Mesenchymal stem cell (in vitro differentiated cells and primary cell): ENCODE measurements at regions not wholly inside any gene's neighbourhood (a gene's known extent, or its start where the extent isn't known, plus 50 kb on each side); places are given as distances from the start of the nearest gene placed in this dataset.
A peak's percentile ranks its signal among the peaks of the same experiment; 100 is the strongest.

Source experiments
- DNase-seq: peaks from one replicate; pipeline ENCODE4 v3.0.0-alpha.2; 2013
- H2AFZ ChIP-seq: one replicate; pipeline ENCODE4 v1.6.1; 2013; ENCODE audit warnings: low read depth, mild to moderate bottlenecking, control low read depth, inconsistent platforms, low read length, moderate library complexity
- H2AK5ac ChIP-seq: 2 replicates; pipeline ENCODE4 v1.6.1; 2013; ENCODE audit warnings: low read length, moderate library complexity, mild to moderate bottlenecking, inconsistent platforms; ENCODE audit not compliant: severe bottlenecking
- H2BK120ac ChIP-seq: one replicate; pipeline ENCODE4 v1.6.1; 2013; ENCODE audit warnings: low read depth, mild to moderate bottlenecking, inconsistent platforms, low read length, moderate library complexity
- H2BK12ac ChIP-seq, 2 experiments: one replicate each; pipeline ENCODE4 v1.6.1; 2013; ENCODE audit warnings: inconsistent platforms in 2 of 2, low read length in 2 of 2, mild to moderate bottlenecking in 2 of 2, moderate library complexity in 2 of 2, control low read depth in 1 of 2
- H2BK15ac ChIP-seq: one replicate; pipeline ENCODE4 v1.6.1; 2013; ENCODE audit warnings: mild to moderate bottlenecking, low read depth, inconsistent platforms; ENCODE audit not compliant: poor library complexity, severe bottlenecking
- H2BK5ac ChIP-seq: 2 replicates; pipeline ENCODE4 v1.6.1; 2013; ENCODE audit warnings: low read depth, mild to moderate bottlenecking, low read length, control low read depth, inconsistent platforms; ENCODE audit not compliant: poor library complexity, severe bottlenecking
- H3K14ac ChIP-seq, 2 experiments: one replicate each; pipeline ENCODE4 v1.6.1; 2013; ENCODE audit warnings: inconsistent platforms in 2 of 2, low read length in 2 of 2, control low read depth in 1 of 2, mild to moderate bottlenecking in 1 of 2, moderate library complexity in 1 of 2
- H3K18ac ChIP-seq, 2 experiments: one replicate each; pipeline ENCODE4 v1.6.1; 2013; ENCODE audit warnings: inconsistent platforms in 2 of 2, low read length in 2 of 2, control low read depth in 1 of 2, low read depth in 1 of 2, mild to moderate bottlenecking in 1 of 2
- H3K23ac ChIP-seq, 2 experiments: one replicate each; pipeline ENCODE4 v1.6.1; 2013; ENCODE audit warnings: inconsistent platforms in 2 of 2, low read length in 2 of 2, mild to moderate bottlenecking in 2 of 2, moderate library complexity in 2 of 2, control low read depth in 1 of 2
- H3K27ac ChIP-seq: 2 replicates; pipeline ENCODE4 v1.5.1; 2013; ENCODE audit warnings: mild to moderate bottlenecking, moderate library complexity, low read length, control low read depth, inconsistent platforms; ENCODE audit not compliant: poor library complexity, severe bottlenecking
- H3K27me3 ChIP-seq, 2 experiments: 2 replicates each; pipeline versions ENCODE4 v1.6.1 to v1.7.0; 2013; ENCODE audit warnings: low read length in 2 of 2, mild to moderate bottlenecking in 2 of 2, moderate library complexity in 2 of 2, control low read depth in 1 of 2, inconsistent platforms in 1 of 2; ENCODE audit not compliant: control insufficient read depth in 1 of 2, insufficient read depth in 1 of 2
- H3K36me3 ChIP-seq, 2 experiments: 2 replicates each; pipeline versions ENCODE4 v1.6.1 to v1.7.0; 2013; ENCODE audit warnings: low read length in 2 of 2, control low read depth in 1 of 2, inconsistent platforms in 1 of 2, low read depth in 1 of 2, mild to moderate bottlenecking in 1 of 2; ENCODE audit not compliant: insufficient read depth in 2 of 2, control insufficient read depth in 1 of 2
- H3K4ac ChIP-seq, 2 experiments: one replicate each; pipeline ENCODE4 v1.6.1; 2013; ENCODE audit warnings: inconsistent platforms in 2 of 2, low read length in 2 of 2, mild to moderate bottlenecking in 2 of 2, moderate library complexity in 2 of 2, control low read depth in 1 of 2, low read depth in 1 of 2
- H3K4me1 ChIP-seq: 2 replicates; pipeline ENCODE4 v1.6.1; 2013; ENCODE audit warnings: low read depth, low read length, control low read depth; ENCODE audit not compliant: control insufficient read depth, insufficient read depth
- H3K4me2 ChIP-seq: 2 replicates; pipeline ENCODE4 v1.6.1; 2013; ENCODE audit warnings: low read length, mild to moderate bottlenecking, inconsistent platforms; ENCODE audit not compliant: poor library complexity, severe bottlenecking
- H3K4me3 ChIP-seq, 2 experiments: 2 replicates each; pipeline versions ENCODE4 v1.5.1 to v1.7.0; 2013; ENCODE audit warnings: low read length in 2 of 2, mild to moderate bottlenecking in 2 of 2, control low read depth in 1 of 2, low read depth in 1 of 2; ENCODE audit not compliant: insufficient read depth in 1 of 2
- H3K79me1 ChIP-seq: replicated peaks from 2 replicates; pipeline ENCODE4 v1.6.1; 2013; ENCODE audit warnings: mild to moderate bottlenecking, control low read depth, low read length, inconsistent platforms; ENCODE audit not compliant: poor library complexity, severe bottlenecking
- H3K9ac ChIP-seq: 2 replicates; pipeline ENCODE4 v1.7.0; 2013; ENCODE audit warnings: mild to moderate bottlenecking, low read length, moderate library complexity
- H3K9me3 ChIP-seq: 2 replicates; pipeline ENCODE4 v1.7.0; 2013; ENCODE audit warnings: mild to moderate bottlenecking, low read length; ENCODE audit not compliant: control insufficient read depth
- H4K8ac ChIP-seq: one replicate; pipeline ENCODE4 v1.6.1; 2013; ENCODE audit warnings: inconsistent platforms, mild to moderate bottlenecking, low read length, moderate library complexity
- H4K91ac ChIP-seq: one replicate; pipeline ENCODE4 v1.6.1; 2013; ENCODE audit warnings: mild to moderate bottlenecking, low read length, inconsistent platforms
- WGBS: methylation state at CpG from one replicate; pipeline ENCODE4 v1.1.7; 2013; ENCODE audit warnings: mixed read lengths; 5-methylcytosine and 5-hydroxymethylcytosine counted together

- Histone ChIP-seq H3K9ac (no peak overlapping the region), H3K18ac (no peak overlapping the region), H3K23ac (no peak overlapping the region), H2BK15ac (no peak overlapping the region), H2BK5ac (no peak overlapping the region), H3K9me3 (no peaks in the 10 kb centered on the region), H4K8ac (no peak overlapping the region), H3K14ac (no peak overlapping the region), H4K91ac (no peak overlapping the region), H3K79me1 (no peaks in the 10 kb centered on the region), H3K4me2 (no peak overlapping the region), H3K4me3 (no peak overlapping the region), H2BK12ac (no peak overlapping the region), H3K27ac (no peak overlapping the region), H2BK120ac (no peak overlapping the region), H2AFZ (no peak overlapping the region), H3K36me3 (no peaks in the 10 kb centered on the region), H3K27me3 (no peaks in the 10 kb centered on the region), H2AK5ac (no peak overlapping the region), H3K4me1 (no peaks in the 10 kb centered on the region), H3K4ac (no peak overlapping the region)
- no peak for DNase-seq
These were observed 200.5 kb downstream of the CPS1 start for GRCh38 chr2:210756855-210757254.

DNA sequence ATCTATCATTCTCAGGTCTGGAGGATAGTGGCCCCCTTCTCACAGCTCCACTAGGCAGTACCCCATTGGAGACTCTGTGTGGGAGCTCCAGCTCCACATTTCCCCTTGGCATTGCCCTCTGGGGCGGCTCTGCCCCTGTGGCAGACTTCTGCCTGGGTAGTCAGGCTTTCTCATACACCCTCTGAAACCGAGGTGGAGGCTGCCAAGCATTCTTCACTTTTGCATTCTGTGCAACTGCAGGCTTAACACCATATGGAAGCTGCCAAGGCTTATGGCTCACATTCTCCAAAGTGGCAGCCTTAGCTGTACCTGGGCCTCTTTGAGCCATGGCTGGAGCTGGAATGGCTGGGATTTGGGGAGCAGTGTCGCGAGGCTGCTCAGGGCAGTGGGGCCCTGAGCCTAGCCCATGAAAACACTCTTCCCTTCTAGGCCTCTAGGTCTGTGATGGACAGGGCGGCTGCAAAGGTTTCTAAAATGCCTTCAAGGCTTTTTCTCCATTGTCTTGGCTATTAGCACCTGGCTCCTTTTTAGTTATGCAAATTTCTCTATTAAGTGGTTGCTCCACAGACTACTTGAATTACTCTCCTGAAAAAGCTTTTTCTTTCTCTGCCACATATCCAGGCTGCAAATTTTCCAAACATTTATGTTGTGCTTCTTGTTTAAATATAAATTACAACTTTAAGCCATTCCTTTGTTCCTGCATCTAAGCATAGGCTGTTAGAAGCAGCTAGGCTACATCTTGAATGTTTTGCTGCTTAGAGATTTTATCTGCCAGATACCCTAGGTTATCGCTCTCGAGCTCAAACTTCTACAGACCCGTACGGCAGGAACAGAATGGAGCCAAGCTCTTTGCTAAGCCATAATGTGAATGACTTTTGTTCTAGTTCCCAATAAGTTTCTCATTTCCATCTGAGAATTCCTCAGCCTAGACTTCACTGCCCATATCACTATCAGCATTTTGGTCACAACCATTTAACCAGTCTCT, 206.5 kb downstream of the CPS1 start:
- Histone ChIP-seq H3K23ac (no peak overlapping the region), H3K27me3 (no peaks in the 10 kb centered on the region), H4K8ac (no peak overlapping the region), H4K91ac (peak overlapping the region; percentile 39), H2BK12ac (no peak overlapping the region), H2AK5ac (no peak overlapping the region), H3K4ac (no peak overlapping the region), H2BK120ac (no peak overlapping the region), H3K4me2 (no peak overlapping the region), H3K9me3 (peaks cover under 1% of the 10 kb centered on the region), H3K4me3 (no peak overlapping the region), H3K9ac (no peak overlapping the region), H2AFZ (no peak overlapping the region), H2BK5ac (peak overlapping the region; percentile 5), H3K18ac (no peak overlapping the region), H3K79me1 (no peaks in the 10 kb centered on the region), H3K4me1 (no peaks in the 10 kb centered on the region), H3K27ac (no peak overlapping the region), H2BK15ac (no peak overlapping the region), H3K36me3 (no peaks in the 10 kb centered on the region), H3K14ac (no peak overlapping the region)
- WGBS: 70% methylated on average over 9 of the region's 9 CpGs
- no peak for DNase-seq

GRCh38 chr2:210768329-210768910, 212.0 kb downstream of the CPS1 start:
- Histone ChIP-seq H2BK12ac (no peak overlapping the region), H3K36me3 (no peaks in the 10 kb centered on the region), H3K14ac (no peak overlapping the region), H3K4me3 (no peak overlapping the region), H4K8ac (no peak overlapping the region), H3K9me3 (peaks cover 4% of the 10 kb centered on the region), H3K9ac (no peak overlapping the region), H2BK5ac (no peak overlapping the region), H3K79me1 (no peaks in the 10 kb centered on the region), H2AFZ (no peak overlapping the region), H3K27ac (no peak overlapping the region), H3K27me3 (no peaks in the 10 kb centered on the region), H2AK5ac (no peak overlapping the region), H2BK15ac (no peak overlapping the region), H3K23ac (no peak overlapping the region), H3K18ac (no peak overlapping the region), H3K4me2 (no peak overlapping the region), H3K4ac (no peak overlapping the region), H2BK120ac (no peak overlapping the region), H3K4me1 (no peaks in the 10 kb centered on the region), H4K91ac (no peak overlapping the region)
- DNase-seq: no peak
- 86% methylated on average over 3 of the region's 5 CpGs for WGBS

DNA sequence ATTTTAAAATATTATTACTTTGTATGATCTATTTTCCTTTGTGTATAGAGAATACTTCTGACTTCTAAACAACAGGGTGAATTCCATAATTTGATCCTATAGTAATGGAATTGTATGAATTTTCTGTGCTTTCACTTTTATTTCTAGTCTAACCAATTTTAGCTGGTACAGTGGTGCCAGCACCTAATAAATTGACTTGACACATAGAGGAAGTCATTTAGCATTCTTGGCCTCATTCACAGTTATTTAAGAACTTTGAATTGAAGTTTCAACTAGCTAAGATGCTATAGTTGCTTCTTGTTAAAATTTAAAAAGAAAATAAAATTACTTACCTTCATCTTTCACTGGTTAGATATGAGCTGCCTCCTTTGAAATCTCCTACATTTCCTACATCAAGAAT, 220.4 kb downstream of the CPS1 start:
- H2AFZ ChIP-seq: no peak overlapping the region
- H3K4me2 ChIP-seq: no peak overlapping the region
- H3K4me3 ChIP-seq: no peak overlapping the region
- DNase-seq: no peak
- H2BK12ac ChIP-seq: no peak overlapping the region
- no peak overlapping the region for H3K27ac ChIP-seq
- no peak overlapping the region for H3K18ac ChIP-seq
- H3K4ac ChIP-seq: no peak overlapping the region
- no peaks in the 10 kb centered on the region for H3K4me1 ChIP-seq
- no peak overlapping the region for H2AK5ac ChIP-seq
- H3K79me1 ChIP-seq: no peaks in the 10 kb centered on the region
- no peaks in the 10 kb centered on the region for H3K9me3 ChIP-seq
- no peak overlapping the region for H4K8ac ChIP-seq
- no peaks in the 10 kb centered on the region for H3K27me3 ChIP-seq
- no peak overlapping the region for H2BK5ac ChIP-seq
- H2BK15ac ChIP-seq: no peak overlapping the region
- no peak overlapping the region for H3K9ac ChIP-seq
- H3K14ac ChIP-seq: no peak overlapping the region
- no peak overlapping the region for H2BK120ac ChIP-seq
- H4K91ac ChIP-seq: no peak overlapping the region
- no peak overlapping the region for H3K23ac ChIP-seq
- no peaks in the 10 kb centered on the region for H3K36me3 ChIP-seq
